ENCODE measurements at regions not wholly inside any gene's neighbourhood (a gene's known extent, or its start where the extent isn't known, plus 50 kb on each side); places are given as distances from the start of the nearest gene placed in this dataset.

DNA sequence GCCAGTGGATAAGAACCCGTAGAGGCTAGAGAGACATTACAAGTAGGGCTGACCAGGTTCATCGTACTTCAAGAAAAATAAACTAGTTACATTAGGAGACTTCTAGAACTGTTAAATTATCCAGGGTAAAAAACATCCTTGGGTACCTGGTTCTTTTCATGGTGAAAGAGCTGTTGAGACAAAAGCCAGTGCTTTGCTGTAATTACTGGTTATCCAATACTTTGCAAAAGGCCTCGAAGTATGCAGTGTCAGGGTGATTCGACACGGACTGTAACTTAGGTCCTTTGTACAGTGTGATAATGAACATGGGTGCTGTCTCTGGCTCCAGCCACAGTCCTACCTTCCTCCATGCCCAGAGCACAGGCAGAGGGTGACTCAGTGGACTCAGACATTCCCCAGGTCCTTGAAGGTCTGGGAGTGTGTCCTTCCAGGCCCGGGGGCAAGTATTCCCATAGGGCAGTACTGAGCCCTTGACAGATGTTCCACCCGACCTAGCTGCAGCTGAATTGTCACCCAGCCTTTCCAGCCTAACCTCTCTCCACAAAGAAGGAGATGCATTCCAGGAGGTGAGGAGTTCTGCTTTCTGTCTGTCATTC, 123.6 kb upstream of the TMEM72 start:
- intact Hi-C loops (cut with micrococcal nuclease; ENCODE audit: unreplicated experiment) = no loop called here
- Histone ChIP-seq H3F3A (ENCODE audit: insufficient read depth, low read depth) (no peaks in the 10 kb centered on the region), H3K4me2 (no peak overlapping the region), H3K79me2 (ENCODE audit: low read depth) (no peaks in the 10 kb centered on the region), H3K4me1 (replicated peaks; ENCODE audit: insufficient read depth) (no peaks in the 10 kb centered on the region), H2AFZ (no peak overlapping the region), H3K27ac (no peak overlapping the region), H3K9me2 (ENCODE audit: insufficient read depth) (no peaks in the 10 kb centered on the region; the same call in 1 of the 2 replicates), H3K27me3 (ENCODE audit: insufficient read depth, low read depth) (peaks cover 10% of the 10 kb centered on the region; the same call in 1 of the 2 replicates), H4K20me1 (ENCODE audit: insufficient read depth) (no peaks in the 10 kb centered on the region), H3K36me3 (ENCODE audit: low read depth) (no peaks in the 10 kb centered on the region), H3K4me3 (no peak overlapping the region), H3K9me3 (ENCODE audit: insufficient read depth, low read depth) (no peaks in the 10 kb centered on the region; the same call in 1 of the 2 replicates)
- no peak for TF ChIP-seq EZH2 (IDR thresholded peaks at IDR 0.05; ENCODE audit: low read depth)
- no peak for TF ChIP-seq CTCF (conservative IDR thresholded peaks at IDR 0.05)
- CTCF ChIA-PET = no interaction called here
- POLR2A ChIA-PET (ENCODE audit: unreplicated experiment) = no interaction called here
- BruUV-seq (replicated peaks) = no TSS peak
- DNase-seq = no peak

GRCh38 chr10:44788147-44789129, 122.7 kb upstream of the TMEM72 start:
- POLR2A ChIA-PET (ENCODE audit: unreplicated experiment) = no interaction called here
- TF ChIP-seq EZH2 (IDR thresholded peaks at IDR 0.05; ENCODE audit: low read depth) (no peak), CTCF (conservative IDR thresholded peaks at IDR 0.05) (no peak)

DNA sequence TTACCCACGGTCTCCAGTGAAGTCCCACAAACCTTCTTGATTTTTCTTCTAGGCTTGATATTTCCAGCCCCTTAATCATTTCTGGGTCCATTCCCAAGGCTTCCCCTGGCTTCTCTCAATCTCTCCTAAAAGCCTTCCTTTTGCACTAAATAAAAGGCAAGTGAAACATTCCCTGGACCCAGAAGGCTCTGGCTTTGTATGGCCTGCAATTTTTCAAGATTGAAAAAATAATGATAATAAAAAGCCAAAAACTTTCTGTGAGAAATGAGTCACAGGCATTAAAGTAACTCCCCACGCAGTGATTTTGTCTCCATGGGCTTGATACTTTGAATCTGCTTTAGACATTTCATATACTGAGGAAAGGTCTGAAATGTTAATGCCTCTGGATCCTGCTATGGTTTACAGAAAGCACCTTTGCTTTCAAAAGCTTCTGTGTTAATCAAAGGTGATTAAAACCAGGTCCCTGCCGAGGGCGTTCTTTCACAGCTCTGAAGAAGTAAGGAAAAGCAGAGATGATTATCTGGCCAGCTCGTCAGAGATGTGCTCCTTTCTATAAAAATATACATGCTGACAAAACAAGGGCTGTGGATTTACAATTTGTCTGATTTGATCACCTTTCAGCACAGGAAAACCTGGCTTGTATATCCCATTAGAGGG, 118.9 kb upstream of the TMEM72 start:
- CTCF ChIA-PET = no interaction called here
- BruUV-seq (replicated peaks) = no TSS peak

More at GRCh38 chr10:44788147-44789129, 122.7 kb upstream of the TMEM72 start:
- H3K27ac ChIP-seq = no peak overlapping the region
- no peak overlapping the region for H2AFZ ChIP-seq
- no peaks in the 10 kb centered on the region for H3K79me2 ChIP-seq (ENCODE audit: low read depth)
- DNase-seq = no peak
- H3K9me3 ChIP-seq (ENCODE audit: insufficient read depth, low read depth) = no peaks in the 10 kb centered on the region; the same call in 1 of the 2 replicates
- no peaks in the 10 kb centered on the region for H3K4me1 ChIP-seq (replicated peaks; ENCODE audit: insufficient read depth)
- H4K20me1 ChIP-seq (ENCODE audit: insufficient read depth) = no peaks in the 10 kb centered on the region
- H3K27me3 ChIP-seq (ENCODE audit: insufficient read depth, low read depth) = peaks cover 10% of the 10 kb centered on the region; the same call in 1 of the 2 replicates
- H3F3A ChIP-seq (ENCODE audit: insufficient read depth, low read depth) = no peaks in the 10 kb centered on the region
- no peak overlapping the region for H3K4me3 ChIP-seq
- intact Hi-C loops (cut with micrococcal nuclease; ENCODE audit: unreplicated experiment) = no loop called here
- no peaks in the 10 kb centered on the region for H3K36me3 ChIP-seq (ENCODE audit: low read depth)
- no peaks in the 10 kb centered on the region; the same call in 1 of the 2 replicates for H3K9me2 ChIP-seq (ENCODE audit: insufficient read depth)
- CTCF ChIA-PET = no interaction called here
- H3K4me2 ChIP-seq = no peak overlapping the region
- BruUV-seq (replicated peaks) = no TSS peak

More for the DNA sequence above, 118.9 kb upstream of the TMEM72 start:
- TF ChIP-seq CTCF (conservative IDR thresholded peaks at IDR 0.05) (no peak), EZH2 (IDR thresholded peaks at IDR 0.05; ENCODE audit: low read depth) (no peak)
- no peak for DNase-seq
- no peaks in the 10 kb centered on the region for H3K9me2 ChIP-seq (ENCODE audit: insufficient read depth)
- H3K36me3 ChIP-seq (ENCODE audit: low read depth) = no peaks in the 10 kb centered on the region
- H3K4me2 ChIP-seq = no peak overlapping the region
- POLR2A ChIA-PET (ENCODE audit: unreplicated experiment) = no interaction called here
- no peaks in the 10 kb centered on the region for H3K79me2 ChIP-seq (ENCODE audit: low read depth)
- no peak overlapping the region for H3K4me3 ChIP-seq
- no peak overlapping the region for H2AFZ ChIP-seq
- H3K27me3 ChIP-seq (ENCODE audit: insufficient read depth, low read depth) = peaks cover 7% of the 10 kb centered on the region; the same call in 1 of the 2 replicates
- no peaks in the 10 kb centered on the region for H4K20me1 ChIP-seq (ENCODE audit: insufficient read depth)
- no peaks in the 10 kb centered on the region; the same call in 1 of the 2 replicates for H3K9me3 ChIP-seq (ENCODE audit: insufficient read depth, low read depth)
- no peaks in the 10 kb centered on the region for H3K4me1 ChIP-seq (replicated peaks; ENCODE audit: insufficient read depth)
- intact Hi-C loops (cut with micrococcal nuclease; ENCODE audit: unreplicated experiment) = no loop called here
- no peak overlapping the region for H3K27ac ChIP-seq
- no peaks in the 10 kb centered on the region for H3F3A ChIP-seq (ENCODE audit: insufficient read depth, low read depth)

Measured in PC-9 (cell line).